ENCODE measurements at regions not wholly inside any gene's neighbourhood (a gene's known extent, or its start where the extent isn't known, plus 50 kb on each side); places are given as distances from the start of the nearest gene placed in this dataset.

DNA sequence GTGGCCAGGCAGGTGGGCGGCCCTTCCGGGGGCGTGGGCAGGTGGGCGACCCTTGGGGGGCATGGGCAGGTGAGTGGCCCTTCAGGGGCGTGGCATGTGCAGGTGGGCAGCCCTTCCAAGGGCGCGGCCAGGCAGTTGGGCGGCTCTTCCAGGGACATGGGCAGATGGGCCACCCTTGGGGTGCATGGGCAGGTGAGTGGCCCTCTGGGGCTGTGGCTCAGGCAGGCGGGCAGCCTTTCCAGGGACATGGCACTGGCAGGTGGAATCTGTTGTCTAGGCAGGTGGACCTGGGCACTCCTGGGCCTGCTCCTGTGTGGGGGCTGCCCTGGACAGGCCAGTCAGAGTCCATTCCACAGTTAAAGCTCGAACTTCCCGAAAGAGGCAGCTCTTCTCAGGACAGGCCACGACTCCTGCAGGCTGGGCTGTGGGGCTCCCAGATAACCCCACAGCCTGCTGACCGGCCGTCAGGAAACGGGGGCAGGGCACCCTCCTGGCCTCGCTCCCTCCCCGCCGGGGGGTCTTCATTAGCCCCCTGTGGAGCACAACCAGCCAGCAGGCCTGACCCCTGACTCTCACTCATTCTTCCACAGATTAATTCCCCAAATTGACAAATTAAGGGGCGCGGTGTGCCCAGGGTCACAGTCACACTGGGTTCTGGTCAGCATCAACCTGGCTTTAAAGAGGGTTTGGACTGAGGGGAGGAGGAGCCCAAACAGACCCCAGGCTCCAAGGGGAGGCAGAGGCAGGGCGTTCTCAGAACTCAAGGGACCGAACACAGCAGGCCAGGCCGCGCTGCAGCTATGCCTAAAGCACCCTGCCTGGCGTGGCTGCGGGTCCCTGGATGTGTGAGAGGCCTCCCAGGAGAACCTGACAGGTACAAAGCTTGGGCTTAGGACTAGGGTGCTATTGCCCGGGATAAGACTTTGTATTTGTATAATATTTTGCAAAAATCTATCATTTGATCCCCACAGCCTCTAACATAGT lies 130.0 kb downstream of the DLL1 start:
- no peak for DNase-seq (ENCODE audit: low spot score)

DNA sequence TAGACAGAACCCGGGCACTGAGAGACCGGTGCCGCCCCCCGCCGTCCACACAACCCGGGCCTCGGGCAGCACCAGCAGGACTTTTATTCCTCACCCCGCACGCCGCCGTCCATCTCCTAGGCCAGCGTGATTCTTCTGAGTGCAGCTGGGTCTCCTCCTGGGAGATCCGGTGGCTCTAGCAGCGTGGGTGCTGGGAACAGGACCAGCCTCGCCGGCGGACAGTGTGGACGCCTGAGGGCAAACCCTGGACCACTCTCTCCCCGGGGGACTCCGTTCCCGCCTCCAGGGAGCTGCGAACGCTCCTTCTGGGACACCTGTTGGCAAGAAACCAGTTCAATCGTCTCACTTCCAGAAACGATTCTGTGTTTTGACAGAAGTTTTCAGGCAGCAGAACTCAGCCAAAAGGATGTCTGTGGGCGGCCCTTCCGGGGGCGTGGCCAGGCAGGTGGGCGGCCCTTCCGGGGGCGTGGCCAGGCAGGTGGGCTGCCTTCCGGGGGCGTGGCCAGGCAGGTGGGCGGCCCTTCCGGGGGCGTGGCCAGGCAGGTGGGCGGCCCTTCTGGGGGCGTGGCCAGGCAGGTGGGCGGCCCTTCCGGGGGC lies 130.7 kb downstream of the DLL1 start:
- DNase-seq (ENCODE audit: low spot score): peak; percentile 32

DNA sequence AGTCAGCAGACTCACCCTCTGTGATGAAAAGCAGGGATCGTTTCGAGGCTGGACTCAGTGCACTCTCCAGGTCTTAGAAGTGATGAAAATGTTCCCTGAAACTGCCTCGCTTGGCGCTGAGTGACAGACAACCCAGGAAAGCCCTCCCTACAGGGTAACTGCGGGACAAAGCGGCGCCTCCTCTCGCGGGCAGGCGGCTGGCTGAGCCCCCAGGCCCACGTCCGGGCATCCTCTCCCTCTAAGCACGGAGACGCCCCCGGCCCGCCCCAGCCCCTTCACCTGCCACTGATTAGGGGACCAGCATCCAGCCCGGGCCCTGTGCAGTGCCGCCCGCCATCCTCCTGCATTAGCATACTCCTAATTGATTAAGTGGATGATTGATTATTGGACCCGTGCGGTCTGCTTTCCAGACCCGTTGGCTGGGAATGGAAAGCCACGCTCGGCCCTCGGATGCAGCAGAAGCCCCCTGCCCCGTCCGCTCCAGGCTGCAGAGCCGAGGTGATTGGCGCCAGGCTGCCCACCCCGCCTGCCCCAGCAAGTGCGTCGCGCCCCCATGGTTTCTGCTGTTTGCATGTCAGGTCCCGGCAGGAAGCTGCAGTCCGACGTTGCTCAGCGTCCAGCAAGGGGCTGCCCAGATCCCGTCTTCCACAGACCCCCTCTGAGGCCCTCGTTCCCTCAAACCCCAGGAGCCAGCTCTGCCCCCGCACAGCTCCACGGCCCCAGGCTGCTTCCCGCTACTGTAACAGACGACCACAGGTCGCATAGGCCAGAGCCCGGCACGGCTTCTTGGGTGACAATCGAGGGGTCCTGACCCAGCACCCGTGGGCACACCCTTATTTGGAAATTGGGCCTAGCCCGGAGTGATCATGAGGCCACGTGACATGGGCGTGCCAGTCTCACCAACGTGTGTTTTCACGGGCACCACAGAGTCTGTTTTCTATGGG lies 131.6 kb downstream of the DLL1 start:
- DNase-seq (ENCODE audit: low spot score): no peak

DNA sequence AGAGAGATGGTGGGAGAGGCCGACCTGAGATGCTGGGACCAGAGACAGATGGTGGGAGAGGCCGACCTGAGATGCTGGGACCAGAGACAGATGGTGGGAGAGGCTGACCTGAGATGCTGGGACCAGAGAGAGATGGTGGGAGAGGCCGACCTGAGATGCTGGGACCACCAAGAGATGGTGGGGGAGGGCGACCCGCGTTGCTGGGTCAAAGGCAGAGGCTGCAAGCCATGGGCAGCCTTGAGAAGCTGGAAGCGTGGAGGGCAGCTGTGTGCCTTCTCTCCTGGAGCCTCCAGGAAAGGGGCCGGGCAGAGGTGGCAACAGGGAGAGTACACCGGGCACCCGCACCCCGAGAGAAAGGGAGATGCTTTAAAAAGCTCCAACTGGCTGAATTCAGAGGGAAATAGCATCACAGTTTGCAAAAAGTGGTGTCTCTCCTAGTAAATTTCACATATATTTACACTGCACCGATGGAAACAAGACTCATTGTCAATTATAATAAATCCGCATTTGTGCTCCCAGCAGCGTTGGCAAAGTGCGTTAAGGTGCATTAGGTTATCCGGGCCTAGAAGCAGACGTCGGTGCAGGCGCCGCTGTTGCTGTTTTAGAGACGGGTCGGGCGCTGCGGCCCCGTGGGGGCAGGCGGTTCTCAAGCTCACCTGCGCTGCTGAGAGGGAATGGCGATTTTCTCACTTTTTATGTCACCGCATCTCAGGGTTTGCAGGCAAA lies 132.4 kb downstream of the DLL1 start:
- DNase-seq (ENCODE audit: low spot score): no peak

DNA sequence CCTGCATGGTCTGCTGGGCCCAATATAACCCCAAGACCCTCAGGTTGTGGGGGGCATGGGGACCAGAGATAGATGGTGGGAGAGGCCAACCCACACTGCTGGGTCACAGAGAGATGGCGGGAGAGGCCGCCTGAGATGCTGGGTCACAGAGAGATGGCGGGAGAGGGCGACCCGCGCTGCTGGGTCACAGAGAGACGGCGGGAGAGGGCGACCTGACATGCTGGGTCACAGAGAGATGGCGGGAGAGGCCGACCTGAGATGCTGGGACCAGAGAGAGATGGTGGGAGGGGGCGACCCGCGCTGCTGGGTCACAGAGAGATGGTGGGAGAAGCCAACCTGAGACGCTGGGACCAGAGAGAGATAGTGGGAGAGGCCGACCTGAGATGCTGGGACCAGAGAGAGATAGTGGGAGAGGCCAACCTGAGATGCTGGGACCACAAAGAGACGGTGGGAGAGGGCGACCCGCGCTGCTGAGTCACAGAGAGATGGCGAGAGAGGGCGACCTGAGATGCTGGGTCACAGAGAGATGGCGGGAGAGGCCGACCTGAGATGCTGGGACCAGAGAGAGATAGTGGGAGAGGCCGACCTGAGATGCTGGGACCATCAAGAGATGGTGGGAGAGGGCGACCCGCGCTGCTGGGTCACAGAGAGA lies 133.2 kb downstream of the DLL1 start:
- no peak for DNase-seq (ENCODE audit: low spot score)

DNA sequence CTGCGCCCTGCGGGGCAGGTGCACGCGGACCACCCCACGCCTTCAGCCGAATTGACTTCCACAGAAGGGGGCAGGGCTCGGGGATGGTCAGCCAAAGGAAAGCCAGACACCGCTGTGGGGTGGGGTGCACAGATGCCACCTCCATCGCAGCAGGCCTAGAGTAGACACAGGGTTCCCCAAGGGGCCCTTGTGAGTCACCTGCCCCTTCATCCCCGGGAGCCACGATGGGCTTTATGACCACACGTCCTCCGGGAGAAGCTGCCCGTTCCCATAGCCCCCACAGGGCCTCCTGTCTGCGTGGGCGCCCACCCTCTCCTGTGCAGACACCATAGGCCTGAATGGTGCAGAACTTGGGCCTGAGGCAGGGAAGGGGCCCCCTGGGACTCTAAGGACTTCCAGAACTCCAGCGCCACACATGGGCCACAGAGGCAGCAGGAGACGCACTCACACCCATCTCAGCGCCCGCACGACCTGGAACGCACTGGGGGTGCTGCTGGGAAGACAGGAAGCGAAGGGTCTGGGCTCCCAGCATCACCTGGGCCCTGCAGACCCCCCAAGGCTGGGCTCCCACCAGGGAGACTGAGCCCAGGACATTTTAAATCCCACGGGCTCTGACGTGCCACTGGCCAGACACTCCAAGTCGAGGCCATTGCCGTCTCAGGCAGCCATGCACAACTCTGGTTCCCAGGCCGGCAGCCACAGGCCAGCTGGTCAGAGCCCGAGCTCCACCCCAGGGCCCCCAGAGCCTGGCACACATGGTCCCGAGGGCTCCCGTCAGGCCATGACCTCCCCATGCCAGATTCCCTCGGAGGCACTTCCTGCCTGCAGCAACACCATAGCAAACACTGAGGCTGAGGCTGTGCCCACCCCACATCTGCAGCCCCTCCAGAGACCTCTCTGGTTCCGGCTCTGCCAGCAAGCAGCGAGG lies 134.2 kb downstream of the DLL1 start:
- no peak for DNase-seq (ENCODE audit: low spot score)

DNA sequence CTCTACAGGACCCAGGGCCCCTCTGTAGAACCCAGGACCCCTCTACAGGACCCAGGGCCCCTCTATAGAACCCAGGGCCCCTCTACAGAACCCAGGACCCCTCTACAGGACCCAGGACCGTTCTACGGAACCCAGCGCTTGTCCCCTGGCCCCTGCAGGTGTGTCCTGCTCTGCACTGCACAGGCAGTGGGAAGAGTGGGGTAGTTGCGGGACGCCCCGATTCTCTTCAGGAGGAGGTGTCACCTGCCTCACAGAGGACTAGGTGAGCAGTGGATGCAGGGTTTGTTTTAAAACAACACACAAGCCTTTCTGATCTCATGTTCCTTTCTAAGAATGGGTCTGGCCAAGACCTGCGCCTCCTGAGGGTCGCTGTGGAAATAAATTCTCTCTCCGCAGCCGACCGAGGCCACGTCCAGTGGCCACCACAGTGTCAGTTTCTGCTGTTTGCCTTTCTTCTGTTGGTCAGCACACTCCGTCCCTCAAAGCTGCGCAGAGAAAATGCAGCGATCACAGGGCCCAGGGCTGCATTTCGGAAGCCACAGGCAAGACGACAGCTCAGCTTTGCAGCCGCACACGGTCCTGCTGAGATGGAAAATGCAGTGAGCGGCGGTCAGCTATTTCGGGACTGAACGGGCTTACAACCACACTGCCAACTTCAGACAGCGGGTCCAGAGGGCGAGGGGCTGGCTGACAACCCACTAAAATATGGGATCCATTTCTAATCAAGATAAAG lies 135.2 kb downstream of the DLL1 start:
- no peak for DNase-seq (ENCODE audit: low spot score)

DNA sequence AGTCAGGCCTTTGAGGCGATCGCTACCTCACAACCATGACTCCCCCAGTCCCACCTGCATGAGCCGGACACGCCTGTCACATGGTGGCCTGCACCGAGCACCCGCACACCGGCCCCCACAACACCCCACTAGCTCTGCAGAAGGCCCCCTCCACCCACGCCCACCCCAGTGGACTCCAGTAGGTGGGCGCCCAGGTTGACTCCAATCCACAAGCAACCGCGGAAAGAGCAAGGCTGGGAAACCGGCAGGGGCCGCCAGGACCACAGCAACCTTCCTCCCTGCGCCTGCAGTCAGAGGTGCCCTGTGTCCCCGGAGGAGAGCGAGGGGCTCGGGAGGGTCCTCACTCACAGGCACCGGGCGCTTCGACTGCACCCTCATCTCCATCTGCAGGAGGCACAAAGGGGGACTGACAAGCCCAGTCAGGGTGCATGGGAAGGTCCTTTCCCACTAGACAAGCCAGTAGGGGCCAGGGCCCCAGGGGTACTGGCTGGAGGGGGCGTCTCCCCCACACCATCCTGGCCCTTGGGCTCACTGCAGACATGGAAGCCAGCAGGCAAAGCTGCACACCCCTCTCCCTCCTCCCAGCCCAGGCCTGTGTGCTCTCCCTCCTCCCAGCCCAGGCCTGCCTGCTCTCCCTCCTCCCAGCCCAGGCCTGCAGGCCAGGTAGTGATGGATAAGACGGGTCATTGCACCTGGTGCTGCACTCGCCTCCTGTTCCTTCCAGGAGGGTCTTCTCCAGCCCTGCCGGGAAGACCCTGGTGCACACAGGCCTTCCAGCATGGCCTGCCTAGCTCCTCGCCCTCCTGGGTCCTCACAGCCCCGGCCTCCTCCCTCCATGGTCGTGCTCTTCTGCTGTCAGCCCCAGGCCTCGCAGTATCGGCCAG lies 137.2 kb downstream of the DLL1 start:
- no peak for DNase-seq (ENCODE audit: low spot score)

DNA sequence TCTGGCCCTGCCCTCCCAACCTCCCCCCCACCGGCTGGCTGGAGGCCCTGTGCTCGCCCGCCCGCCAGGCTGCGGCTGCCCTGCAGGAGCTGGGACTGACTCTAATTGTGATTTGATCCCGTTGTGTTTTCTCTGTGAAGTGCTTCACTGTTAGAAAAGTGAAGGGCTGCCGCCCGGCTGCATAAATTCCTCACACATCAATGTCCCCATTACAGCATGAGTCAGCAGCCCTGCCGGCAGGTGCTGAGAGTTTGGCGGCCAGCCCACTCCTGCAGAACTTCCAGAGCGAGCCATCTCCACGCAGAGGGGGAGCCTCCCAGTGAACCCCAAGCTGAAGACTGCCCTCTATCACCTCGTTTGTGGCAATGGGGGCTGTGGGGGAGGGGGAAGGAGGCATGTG lies 137.9 kb downstream of the DLL1 start:
- DNase-seq (ENCODE audit: low spot score): peak; percentile 83

DNA sequence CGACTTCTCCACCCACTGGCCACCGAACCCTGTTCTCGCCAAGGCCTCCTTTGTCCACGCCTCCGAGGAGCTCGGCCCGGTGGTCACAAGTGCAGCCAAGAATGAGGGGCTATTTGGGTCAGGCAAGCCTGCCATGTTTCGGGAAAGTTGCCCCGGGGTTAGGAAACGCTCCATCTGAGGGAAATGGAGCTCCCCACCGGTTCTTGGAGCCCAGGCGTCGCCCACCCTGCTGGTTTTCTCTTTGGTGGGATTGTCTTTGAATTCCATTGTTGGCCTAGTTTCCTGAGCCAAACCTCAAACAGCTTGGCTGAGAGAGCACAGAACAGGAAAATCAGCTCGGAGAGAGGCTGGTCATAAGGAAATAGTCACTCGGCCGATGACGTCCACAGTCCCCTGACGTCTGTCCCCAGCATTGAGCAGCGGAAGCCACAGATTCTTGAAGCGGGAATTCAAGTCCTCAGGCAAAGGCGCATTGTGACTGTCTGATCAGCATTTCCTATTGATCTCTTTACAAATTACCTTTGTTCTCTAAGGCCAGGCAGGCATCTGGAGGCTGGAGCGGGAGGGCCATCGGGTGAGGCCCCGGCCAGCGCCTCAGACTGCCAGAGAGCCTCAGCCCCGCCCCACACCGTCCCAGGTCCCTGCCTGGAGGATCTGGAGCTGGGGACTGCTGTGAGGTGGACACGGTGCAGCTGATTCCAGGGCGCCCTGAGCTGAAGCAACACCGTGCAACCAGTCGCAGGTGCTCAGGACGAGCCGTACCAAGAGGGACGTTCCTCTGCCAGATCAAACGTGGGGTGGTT lies 138.6 kb downstream of the DLL1 start:
- DNase-seq (ENCODE audit: low spot score): peak; percentile 53

DNA sequence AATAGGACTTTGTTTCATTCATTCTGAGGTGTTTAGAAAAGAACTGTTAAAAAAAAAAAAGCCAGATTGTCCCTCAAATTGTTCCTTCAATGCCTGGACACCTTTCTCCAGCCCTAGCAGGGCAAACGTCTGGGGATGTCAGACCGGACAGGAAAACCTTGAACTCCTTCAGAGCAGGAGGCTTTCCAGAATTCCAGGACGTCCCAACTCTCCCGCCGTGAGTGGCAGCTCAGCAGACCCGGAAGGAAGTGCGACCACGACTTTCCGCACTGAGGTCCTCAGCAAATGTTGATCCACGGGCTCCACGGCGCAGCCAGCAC lies 139.1 kb downstream of the DLL1 start:
- no peak for DNase-seq (ENCODE audit: low spot score)

DNA sequence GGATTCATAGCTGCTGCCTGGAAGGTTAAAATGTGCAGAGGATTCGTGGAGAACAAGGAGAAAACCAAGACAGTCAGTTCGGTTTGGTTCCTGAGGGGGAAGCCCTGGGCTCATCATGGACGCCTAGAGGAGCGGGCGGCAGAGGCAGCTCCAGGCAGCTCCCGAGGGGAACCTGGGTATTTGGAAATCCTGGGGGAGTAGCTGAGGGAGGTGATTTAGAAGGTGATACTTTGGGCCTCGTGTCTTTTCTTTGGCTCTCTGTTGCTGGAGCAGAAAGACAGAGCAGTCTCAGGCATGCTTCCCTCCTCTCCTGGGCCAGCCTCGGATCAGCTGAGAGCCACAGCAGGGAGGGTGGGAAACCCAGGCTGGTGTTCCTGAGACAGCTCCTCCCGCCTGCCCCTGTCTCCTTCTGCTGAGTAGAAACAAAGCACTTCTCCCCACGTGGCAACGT lies 139.5 kb downstream of the DLL1 start:
- DNase-seq (ENCODE audit: low spot score): no peak

DNA sequence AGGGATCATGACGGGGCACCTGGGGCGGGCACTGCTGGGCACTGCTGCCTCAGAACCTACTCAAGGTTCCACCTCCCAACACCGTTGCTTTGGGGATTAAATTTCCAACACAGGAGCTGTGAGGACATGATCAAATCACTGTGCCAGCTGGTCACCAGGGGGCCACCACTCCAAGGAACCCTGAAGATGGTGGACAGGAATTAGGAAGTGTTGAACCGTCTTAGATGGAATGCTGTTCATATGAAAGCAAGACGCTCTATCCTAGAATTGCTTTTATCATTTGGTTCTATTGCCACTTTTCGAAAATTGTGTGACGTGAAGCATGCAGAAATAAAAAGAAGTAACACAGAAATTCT lies 140.3 kb downstream of the DLL1 start:
- DNase-seq (ENCODE audit: low spot score): no peak

DNA sequence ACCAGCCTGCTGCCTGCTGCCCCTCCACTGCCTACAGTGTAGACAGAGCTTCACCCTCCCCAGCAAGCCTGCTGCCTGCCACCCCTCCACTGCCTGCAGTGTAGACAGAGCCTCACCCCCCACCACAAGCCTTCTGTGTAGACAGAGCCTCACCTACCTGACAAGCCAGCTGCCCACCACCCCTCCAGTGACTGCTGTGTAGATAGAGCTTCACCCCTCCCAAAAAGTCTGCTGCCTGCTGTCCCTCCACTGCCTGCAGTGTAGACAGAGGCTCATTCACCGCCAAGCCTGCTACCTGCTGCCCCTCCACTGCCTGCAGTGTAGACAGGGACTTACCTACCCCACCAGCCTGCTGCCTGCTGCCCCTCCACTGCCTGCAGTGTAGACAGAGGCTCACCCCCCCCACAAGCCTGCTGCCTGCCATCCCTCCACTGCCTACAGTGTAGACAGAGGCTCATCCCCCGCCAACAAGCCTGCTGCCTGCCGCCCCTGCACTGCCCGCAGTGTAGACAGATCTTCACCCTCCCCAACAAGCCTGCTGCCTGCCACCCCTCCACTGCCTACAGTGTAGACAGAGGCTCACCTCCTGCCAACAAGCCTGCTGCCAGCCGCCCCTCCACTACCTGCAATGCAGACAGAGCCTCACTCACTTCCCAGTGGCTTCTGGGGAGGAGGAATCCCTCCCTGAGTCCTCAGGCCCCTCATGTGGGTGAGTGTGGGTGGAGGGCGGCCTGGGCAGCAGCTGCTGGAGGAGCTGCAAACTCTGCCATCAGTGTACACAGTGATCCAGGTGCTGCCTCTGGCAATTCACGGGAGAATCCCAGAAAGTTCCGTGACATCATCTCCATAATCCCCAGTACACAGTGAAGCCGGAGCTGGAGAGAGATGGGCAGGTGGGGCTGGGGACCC lies 140.9 kb downstream of the DLL1 start:
- no peak for DNase-seq (ENCODE audit: low spot score)

DNA sequence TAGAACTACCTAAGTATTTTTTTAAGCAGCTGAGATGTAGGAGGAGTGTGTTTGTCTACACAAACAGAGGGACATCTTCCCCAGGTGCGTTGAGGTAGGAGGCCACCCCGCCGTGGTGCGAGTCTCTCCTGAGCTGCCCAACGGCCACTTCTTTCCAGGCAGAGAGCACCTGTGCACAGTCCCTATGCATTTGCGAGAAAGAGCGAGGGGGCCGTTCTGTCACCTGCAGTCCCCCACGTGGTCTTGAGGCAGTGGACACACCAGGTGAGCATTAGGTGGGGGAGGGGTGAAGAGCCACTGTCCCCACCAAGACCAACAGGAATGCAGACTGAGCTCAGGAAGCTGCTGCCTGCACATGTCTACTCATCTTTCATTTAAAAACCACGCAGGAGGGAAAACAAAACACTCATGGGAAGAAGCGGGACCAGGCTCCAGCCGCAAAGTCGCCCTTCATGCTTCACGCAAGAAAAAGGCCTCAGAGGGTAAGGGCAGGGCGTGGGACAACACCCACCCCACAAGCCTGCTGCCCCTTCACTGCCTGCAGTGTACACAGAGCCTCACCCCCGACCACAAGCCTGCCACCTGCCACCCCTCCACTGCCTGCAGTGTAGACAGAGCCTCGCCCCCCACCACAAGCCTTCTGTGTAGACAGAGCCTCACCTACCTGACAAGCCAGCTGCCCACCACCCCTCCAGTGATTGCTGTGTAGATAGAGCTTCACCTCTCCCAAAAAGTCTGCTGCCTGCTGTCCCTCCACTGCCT lies 142.0 kb downstream of the DLL1 start:
- no peak for DNase-seq (ENCODE audit: low spot score)
